ENCODE measurements at regions not wholly inside any gene's neighbourhood (a gene's known extent, or its start where the extent isn't known, plus 50 kb on each side); places are given as distances from the start of the nearest gene placed in this dataset.
A peak's percentile ranks its signal among the peaks of the same experiment; 100 is the strongest.

- Histone ChIP-seq H3K79me2 (ENCODE audit: low read length) (0 out of 2 replicates have a peak, but pooled peaks cover 3% of the 10 kb centered on the region), H3K4me3 (ENCODE audit: low read length) (peak overlapping the region; percentile 75), H3K4me2 (ENCODE audit: low read length) (peak overlapping the region; percentile 98), H3K4me1 (ENCODE audit: low read length) (peaks cover 76% of the 10 kb centered on the region), H3K27ac (ENCODE audit: low read length) (peak overlapping the region; percentile 96), H2AFZ (ENCODE audit: low read depth, low read length) (no peak overlapping the region), H4K20me1 (ENCODE audit: insufficient read depth, low read length) (no peaks in the 10 kb centered on the region), H3K27me3 (ENCODE audit: low read depth, low read length) (0 out of 2 replicates have a peak, but pooled peaks cover 5% of the 10 kb centered on the region), H3K9ac (ENCODE audit: low read length) (peak overlapping the region; percentile 74), H3K36me3 (replicated peaks; ENCODE audit: low read depth, low read length) (no peaks in the 10 kb centered on the region), H3K9me3 (ENCODE audit: insufficient read depth, low read length) (no peaks in the 10 kb centered on the region)
- TF ChIP-seq EZH2phosphoT487 (IDR thresholded peaks at IDR 0.05; ENCODE audit: low read depth), result 0 out of 2 replicates have a peak, but pooled peaks have one; percentile 54
- no peak for TF ChIP-seq CTCF (IDR thresholded peaks at IDR 0.05; ENCODE audit: low read depth, low read length)
Observed at GRCh38 chr3:56918111-56918568, 116.4 kb upstream of the ARHGEF3 start.

- Histone ChIP-seq H3K27me3 (ENCODE audit: low read depth, low read length) (0 out of 2 replicates have a peak, but pooled peaks cover 5% of the 10 kb centered on the region), H3K4me2 (ENCODE audit: low read length) (peak overlapping the region; percentile 98), H2AFZ (ENCODE audit: low read depth, low read length) (no peak overlapping the region), H3K36me3 (replicated peaks; ENCODE audit: low read depth, low read length) (no peaks in the 10 kb centered on the region), H3K4me3 (ENCODE audit: low read length) (peak overlapping the region; percentile 77), H3K9ac (ENCODE audit: low read length) (peak overlapping the region; percentile 74), H3K79me2 (ENCODE audit: low read length) (0 out of 2 replicates have a peak, but pooled peaks cover 3% of the 10 kb centered on the region), H3K27ac (ENCODE audit: low read length) (peak overlapping the region; percentile 96), H4K20me1 (ENCODE audit: insufficient read depth, low read length) (no peaks in the 10 kb centered on the region), H3K9me3 (ENCODE audit: insufficient read depth, low read length) (no peaks in the 10 kb centered on the region), H3K4me1 (ENCODE audit: low read length) (peaks cover 73% of the 10 kb centered on the region)
- no peak for TF ChIP-seq CTCF (IDR thresholded peaks at IDR 0.05; ENCODE audit: low read depth, low read length)
Observed at GRCh38 chr3:56917361-56918110, 115.8 kb upstream of the ARHGEF3 start.

- TF ChIP-seq EZH2phosphoT487 (IDR thresholded peaks at IDR 0.05; ENCODE audit: low read depth), result no peak
- no peak for TF ChIP-seq CTCF (IDR thresholded peaks at IDR 0.05; ENCODE audit: low read depth, low read length)
- Histone ChIP-seq H3K27ac (ENCODE audit: low read length) (peak overlapping the region; percentile 96), H3K4me3 (ENCODE audit: low read length) (peak overlapping the region; percentile 77), H3K27me3 (ENCODE audit: low read depth, low read length) (0 out of 2 replicates have a peak, but pooled peaks cover 5% of the 10 kb centered on the region), H3K4me2 (ENCODE audit: low read length) (peak overlapping the region; percentile 98), H2AFZ (ENCODE audit: low read depth, low read length) (peak overlapping the region; percentile 73), H3K9ac (ENCODE audit: low read length) (peak overlapping the region; percentile 70), H3K9me3 (ENCODE audit: insufficient read depth, low read length) (no peaks in the 10 kb centered on the region), H4K20me1 (ENCODE audit: insufficient read depth, low read length) (no peaks in the 10 kb centered on the region), H3K79me2 (ENCODE audit: low read length) (0 out of 2 replicates have a peak, but pooled peaks cover 3% of the 10 kb centered on the region), H3K36me3 (replicated peaks; ENCODE audit: low read depth, low read length) (no peaks in the 10 kb centered on the region), H3K4me1 (ENCODE audit: low read length) (peaks cover 67% of the 10 kb centered on the region)
Observed at GRCh38 chr3:56916716-56917360, 115.1 kb upstream of the ARHGEF3 start.
